GM12891 (cell line): ENCODE measurements at regions not wholly inside any gene's neighbourhood (a gene's known extent, or its start where the extent isn't known, plus 50 kb on each side); places are given as distances from the start of the nearest gene placed in this dataset.

Experiments
- PAX5 ChIP-seq: IDR thresholded peaks from 2 replicates; pipeline ENCODE4 v1.6.1; 2011; ENCODE audit warnings: low read length, moderate library complexity, mild to moderate bottlenecking; ENCODE audit not compliant: insufficient read depth, severe bottlenecking
- POLR2A ChIP-seq: IDR thresholded peaks from 2 replicates; pipeline ENCODE4 v1.6.1; 2011; ENCODE audit warnings: low read depth, low read length, control low read depth
- POLR2AphosphoS5 ChIP-seq: IDR thresholded peaks from 2 replicates; pipeline ENCODE4 v1.6.1; 2011; ENCODE audit warnings: low read depth, low read length, control low read depth
- POU2F2 ChIP-seq: IDR thresholded peaks from 2 replicates; pipeline ENCODE4 v1.6.1; 2011; ENCODE audit warnings: low read depth, mild to moderate bottlenecking, control low read depth, low read length, moderate library complexity
- SPI1 ChIP-seq: IDR thresholded peaks from 2 replicates; pipeline ENCODE4 v1.6.1; 2011; ENCODE audit warnings: low read depth, low read length, control low read depth

DNA sequence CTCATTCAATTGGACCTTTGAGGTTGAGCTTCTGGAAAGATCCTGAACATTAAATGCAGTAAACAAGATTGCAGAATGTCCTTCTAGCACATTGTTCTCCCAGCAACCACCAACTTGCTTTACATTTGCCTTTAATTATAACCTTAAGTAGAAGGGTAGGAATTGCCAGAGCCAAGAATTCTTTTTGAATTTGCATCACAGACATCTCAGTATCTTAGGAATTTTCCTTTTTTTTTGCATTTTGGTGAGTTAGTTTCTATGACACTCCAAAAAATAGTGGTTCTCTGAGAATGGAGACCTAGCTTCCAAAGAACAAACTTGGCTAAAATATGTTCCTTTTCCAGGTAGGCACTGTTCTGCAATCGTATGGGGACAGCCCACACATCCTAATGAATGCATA, 456.0 kb downstream of the GATA3 start:
- TF ChIP-seq POLR2AphosphoS5 = no peak
- no peak for TF ChIP-seq SPI1
- no peak for TF ChIP-seq POU2F2
- no peak for TF ChIP-seq POLR2A
- TF ChIP-seq PAX5 = no peak
